ENCODE measurements at regions not wholly inside any gene's neighbourhood (a gene's known extent, or its start where the extent isn't known, plus 50 kb on each side); places are given as distances from the start of the nearest gene placed in this dataset.

DNA sequence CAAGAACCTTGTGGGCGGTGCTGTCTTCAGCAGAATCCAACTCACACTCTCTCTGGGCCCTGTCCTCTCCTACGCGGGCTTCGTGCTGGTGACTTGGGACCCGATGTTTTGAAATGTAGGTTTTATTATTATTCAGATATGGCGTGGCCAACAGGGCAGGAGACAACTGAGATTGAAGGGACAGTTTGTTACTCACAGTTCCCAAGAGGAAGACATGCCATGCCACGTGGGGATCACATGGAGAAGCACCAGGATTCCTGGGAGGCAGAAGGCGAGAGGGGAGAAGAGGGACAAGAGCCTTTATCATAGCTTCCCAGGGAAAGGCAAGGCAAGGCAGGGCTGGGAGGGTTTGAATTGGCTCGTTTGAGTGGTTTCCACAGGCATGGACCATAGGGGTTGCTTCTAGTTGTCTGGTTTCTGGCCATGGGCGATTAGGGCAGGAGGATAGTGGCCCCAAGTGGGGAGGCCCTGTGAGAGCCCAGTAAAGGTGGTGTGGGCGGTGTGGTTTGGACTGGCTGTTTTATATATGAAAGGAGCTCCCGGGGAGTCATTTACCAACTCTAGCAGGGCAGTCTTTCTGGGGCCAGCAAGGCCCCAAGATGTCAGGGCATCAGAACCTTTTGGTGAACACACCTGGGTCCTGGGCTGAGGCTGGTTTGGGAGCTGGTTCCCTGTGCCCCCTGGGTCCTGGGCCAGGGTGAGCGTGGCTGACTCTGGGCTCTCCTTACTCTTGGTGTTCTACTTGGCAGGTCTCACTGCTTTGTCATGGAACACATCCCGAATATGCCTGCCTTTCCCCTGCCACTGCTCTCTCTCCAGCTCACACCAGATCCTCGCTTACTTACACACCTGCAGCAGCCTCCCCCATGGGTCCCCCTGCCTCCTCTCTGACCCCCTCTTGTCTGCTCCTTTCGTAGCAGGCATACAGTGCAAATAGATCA lies 94.0 kb upstream of the ZNF536 start:
- TF ChIP-seq CTCF (conservative IDR thresholded peaks at IDR 0.05) (no peak), EZH2 (IDR thresholded peaks at IDR 0.05; ENCODE audit: low read depth) (no peak)
